Vagina (tissue), 2 donors: ENCODE measurements at regions not wholly inside any gene's neighbourhood (a gene's known extent, or its start where the extent isn't known, plus 50 kb on each side); places are given as distances from the start of the nearest gene placed in this dataset.

Experiments
- DNase-seq, 2 donors: peaks; one replicate each; pipeline ENCODE4 v3.0.0-alpha.2; 2017; ENCODE audit errors: extremely low spot score in 2 of 2
- H3K27ac ChIP-seq: fragments of 200-600 bp; sonication (generic); one replicate; pipeline ENCODE4 v1.5.1; 2019
- H3K27me3 ChIP-seq: fragments of 200-600 bp; sonication (generic); one replicate; pipeline ENCODE4 v1.5.1; 2019
- H3K36me3 ChIP-seq, 2 donors: fragments of 200-600 bp; sonication (generic); one replicate each; pipeline ENCODE4 v1.5.1; 2017 to 2019
- H3K4me1 ChIP-seq: fragments of 200-600 bp; sonication (generic); one replicate; pipeline ENCODE4 v1.5.1; 2019
- H3K4me3 ChIP-seq, 2 donors: fragments of 200-600 bp; sonication (generic); 1 replicate in 1 of 2; 2 replicates in 1 of 2; pipeline ENCODE4 v1.5.1; 2016 to 2019
- H3K9me3 ChIP-seq: fragments of 200-600 bp; sonication (generic); one replicate; pipeline ENCODE4 v1.5.1; 2019
- POLR2A ChIP-seq, 2 donors: fragments of 450-650 bp; IDR thresholded peaks; one replicate each; pipeline ENCODE4 v1.6.1; 2017; ENCODE audit warnings: antibody characterized with exemption in 2 of 2, mild to moderate bottlenecking in 2 of 2, moderate library complexity in 2 of 2
- POLR2AphosphoS5 ChIP-seq, 2 donors: sonication (generic); formaldehyde crosslinking; IDR thresholded peaks; one replicate each; pipeline ENCODE4 v1.9.0; 2017; ENCODE audit warnings: antibody characterized with exemption in 2 of 2, mild to moderate bottlenecking in 2 of 2, low read depth in 1 of 2; ENCODE audit not compliant: insufficient read depth in 1 of 2
- intact Hi-C: fragments of 100-400 bp; cut with DNase I; formaldehyde crosslinking; loops from one replicate; pipeline ENCODE4 v1.15.1; 2023
- TF ChIP-seq, protein P1 (sequence below), 3 experiments: fragments of 450-650 bp in 2 of 3; fragments of 200-600 bp in 1 of 3; sonication (generic) in 1 of 3; IDR thresholded peaks; one replicate each; pipeline ENCODE4 v1.5.1; 2017 to 2019; ENCODE audit warnings: antibody characterized with exemption in 3 of 3, mild to moderate bottlenecking in 2 of 3, moderate library complexity in 2 of 3

DNA sequence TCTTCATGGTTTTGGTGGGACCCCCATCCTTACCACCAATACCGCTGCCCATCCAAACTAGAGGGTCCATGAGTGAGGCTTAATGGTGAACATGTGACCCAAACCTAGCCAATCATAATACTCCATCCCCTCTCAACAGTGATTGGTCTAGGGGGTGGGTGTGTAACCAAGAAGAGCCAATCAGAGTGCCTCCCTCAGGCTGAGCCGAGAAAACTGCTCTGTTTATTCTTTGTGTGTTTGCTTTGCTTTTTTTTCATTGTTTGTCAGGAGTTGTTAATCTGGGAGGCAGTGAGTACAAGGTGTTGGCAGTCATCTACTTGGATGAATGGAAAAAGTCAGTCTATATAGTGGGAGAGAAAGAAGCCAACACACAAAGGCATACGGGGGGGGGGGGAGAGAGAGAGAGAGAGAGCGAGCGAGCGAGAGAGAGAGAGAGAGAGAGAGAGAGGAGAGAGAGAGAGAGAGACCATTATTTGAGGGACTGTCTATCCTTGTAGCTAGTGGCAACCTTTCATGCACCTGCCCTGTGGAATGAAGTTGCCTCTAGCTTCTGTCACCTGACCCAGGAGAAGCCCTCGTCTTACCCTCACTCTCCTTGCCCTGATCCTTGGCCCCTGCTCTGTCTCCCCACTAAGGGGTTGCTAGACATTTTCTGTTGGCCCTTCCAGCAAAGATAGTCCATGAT is 441.7 kb downstream of the TYW1 start:
- Histone ChIP-seq H3K9me3 (no peaks in the 10 kb centered on the region), H3K27me3 (no peaks in the 10 kb centered on the region), H3K27ac (no peak overlapping the region), H3K4me3 (no peak overlapping the region), H3K4me1 (no peaks in the 10 kb centered on the region), H3K36me3 (no peaks in the 10 kb centered on the region)
- DNase-seq: no peak
- intact Hi-C loops: loop anchor here (5.0 kb wide), 1 partner anchor 826 kb away; no protein-coding TSS in a partner anchor
- TF ChIP-seq POLR2AphosphoS5 (IDR thresholded peaks at IDR 0.05; ENCODE audit: insufficient read depth in 1 of 2, low read depth in 1 of 2): no peak
- TF ChIP-seq, protein P1, sequence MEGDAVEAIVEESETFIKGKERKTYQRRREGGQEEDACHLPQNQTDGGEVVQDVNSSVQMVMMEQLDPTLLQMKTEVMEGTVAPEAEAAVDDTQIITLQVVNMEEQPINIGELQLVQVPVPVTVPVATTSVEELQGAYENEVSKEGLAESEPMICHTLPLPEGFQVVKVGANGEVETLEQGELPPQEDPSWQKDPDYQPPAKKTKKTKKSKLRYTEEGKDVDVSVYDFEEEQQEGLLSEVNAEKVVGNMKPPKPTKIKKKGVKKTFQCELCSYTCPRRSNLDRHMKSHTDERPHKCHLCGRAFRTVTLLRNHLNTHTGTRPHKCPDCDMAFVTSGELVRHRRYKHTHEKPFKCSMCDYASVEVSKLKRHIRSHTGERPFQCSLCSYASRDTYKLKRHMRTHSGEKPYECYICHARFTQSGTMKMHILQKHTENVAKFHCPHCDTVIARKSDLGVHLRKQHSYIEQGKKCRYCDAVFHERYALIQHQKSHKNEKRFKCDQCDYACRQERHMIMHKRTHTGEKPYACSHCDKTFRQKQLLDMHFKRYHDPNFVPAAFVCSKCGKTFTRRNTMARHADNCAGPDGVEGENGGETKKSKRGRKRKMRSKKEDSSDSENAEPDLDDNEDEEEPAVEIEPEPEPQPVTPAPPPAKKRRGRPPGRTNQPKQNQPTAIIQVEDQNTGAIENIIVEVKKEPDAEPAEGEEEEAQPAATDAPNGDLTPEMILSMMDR (IDR thresholded peaks at IDR 0.05): no peak
- no peak for TF ChIP-seq POLR2A (IDR thresholded peaks at IDR 0.05)

DNA sequence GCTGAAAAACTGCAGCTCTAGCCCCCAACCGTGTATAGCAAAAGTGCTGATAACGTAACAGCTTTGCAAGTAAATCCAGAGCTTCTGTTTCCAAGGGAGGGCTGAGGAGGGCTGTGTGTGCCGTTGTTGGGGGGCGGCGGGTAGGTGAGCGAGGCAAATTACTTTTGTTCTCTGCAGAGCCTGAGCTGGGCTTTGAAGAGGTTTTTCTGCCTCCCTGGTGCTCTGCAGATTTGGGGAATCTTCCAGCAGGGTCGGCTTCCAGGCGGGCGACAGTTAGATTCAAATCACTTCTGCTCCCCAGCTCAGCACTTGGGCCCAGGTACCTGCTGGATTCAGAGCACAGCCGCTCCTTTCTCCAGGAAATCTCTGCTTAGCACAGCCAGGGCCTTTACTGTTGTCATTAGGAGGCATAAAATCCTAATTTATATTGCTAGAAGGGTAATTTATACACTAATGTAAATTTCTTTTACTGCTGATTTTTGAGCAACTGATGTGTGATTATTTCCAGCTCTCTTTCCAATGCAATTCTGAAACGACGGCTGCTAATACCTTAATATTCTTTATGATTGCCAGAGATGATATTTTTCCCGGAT is 442.4 kb downstream of the TYW1 start:
- no peaks in the 10 kb centered on the region for H3K9me3 ChIP-seq
- no peak overlapping the region for H3K27ac ChIP-seq
- H3K36me3 ChIP-seq: no peaks in the 10 kb centered on the region
- no peaks in the 10 kb centered on the region for H3K4me1 ChIP-seq
- TF ChIP-seq POLR2AphosphoS5 (IDR thresholded peaks at IDR 0.05; ENCODE audit: insufficient read depth in 1 of 2, low read depth in 1 of 2) (no peak), POLR2A (IDR thresholded peaks at IDR 0.05) (no peak)
- TF ChIP-seq, protein P1 (IDR thresholded peaks at IDR 0.05): no peak
- DNase-seq: no peak
- intact Hi-C loops: loop anchor here (5.0 kb wide), 1 partner anchor 827 kb away; no protein-coding TSS in a partner anchor
- no peak overlapping the region for H3K4me3 ChIP-seq
- no peaks in the 10 kb centered on the region for H3K27me3 ChIP-seq

DNA sequence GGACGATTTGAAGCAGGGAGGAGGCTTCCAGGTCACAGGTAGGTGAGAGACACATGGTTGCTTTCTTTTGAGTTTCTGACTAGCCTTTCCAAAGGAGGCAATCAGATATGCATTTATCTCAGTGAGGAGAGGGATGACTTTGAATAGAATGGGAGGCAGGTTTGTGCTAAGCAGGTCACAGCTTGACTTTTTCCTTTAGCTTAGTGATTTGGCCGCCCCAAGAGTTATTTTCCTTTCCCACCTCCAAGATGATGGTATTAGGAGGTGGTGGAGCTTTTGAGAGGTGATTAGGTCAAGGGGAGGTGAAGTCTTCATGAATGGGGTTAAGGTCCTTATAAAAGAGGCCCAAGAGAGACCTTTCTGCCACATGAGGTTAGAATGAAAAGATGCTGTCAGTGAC is 443.7 kb downstream of the TYW1 start:
- H3K36me3 ChIP-seq: no peaks in the 10 kb centered on the region
- no peak for DNase-seq
- no peak for TF ChIP-seq POLR2AphosphoS5 (IDR thresholded peaks at IDR 0.05; ENCODE audit: insufficient read depth in 1 of 2, low read depth in 1 of 2)
- TF ChIP-seq, protein P1 (IDR thresholded peaks at IDR 0.05): no peak
- no peak for TF ChIP-seq POLR2A (IDR thresholded peaks at IDR 0.05)
- H3K4me3 ChIP-seq: no peak overlapping the region
- H3K27ac ChIP-seq: no peak overlapping the region
- no peaks in the 10 kb centered on the region for H3K27me3 ChIP-seq
- intact Hi-C loops: no loop called here
- H3K9me3 ChIP-seq: no peaks in the 10 kb centered on the region
- H3K4me1 ChIP-seq: no peaks in the 10 kb centered on the region

DNA sequence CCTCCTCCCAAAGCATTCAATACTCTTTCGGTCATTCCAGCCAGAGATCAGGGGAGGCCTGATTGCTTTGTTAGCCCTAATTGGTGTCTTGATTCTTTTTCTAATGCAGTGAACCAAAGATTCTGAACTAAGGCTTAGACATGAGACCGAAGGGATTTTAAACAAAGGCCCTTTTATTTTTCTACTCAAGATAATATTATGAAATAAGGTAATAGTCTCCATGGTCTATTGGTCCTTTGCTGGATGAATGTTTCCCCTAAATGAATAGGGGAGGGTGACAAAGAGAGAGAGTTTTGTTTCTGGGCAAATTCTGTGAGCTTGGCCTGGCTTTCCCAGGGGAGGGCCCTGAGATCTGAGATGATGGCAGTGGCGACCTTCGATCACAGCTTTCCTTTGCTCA is 449.1 kb downstream of the TYW1 start:
- TF ChIP-seq POLR2A (IDR thresholded peaks at IDR 0.05) (no peak), POLR2AphosphoS5 (IDR thresholded peaks at IDR 0.05; ENCODE audit: insufficient read depth in 1 of 2, low read depth in 1 of 2) (no peak)
- TF ChIP-seq, protein P1 (IDR thresholded peaks at IDR 0.05): no peak
- Histone ChIP-seq H3K36me3 (no peaks in the 10 kb centered on the region), H3K4me3 (no peak overlapping the region), H3K27me3 (no peaks in the 10 kb centered on the region), H3K27ac (no peak overlapping the region), H3K9me3 (no peaks in the 10 kb centered on the region), H3K4me1 (no peaks in the 10 kb centered on the region)
- DNase-seq: no peak
- intact Hi-C loops: no loop called here

DNA sequence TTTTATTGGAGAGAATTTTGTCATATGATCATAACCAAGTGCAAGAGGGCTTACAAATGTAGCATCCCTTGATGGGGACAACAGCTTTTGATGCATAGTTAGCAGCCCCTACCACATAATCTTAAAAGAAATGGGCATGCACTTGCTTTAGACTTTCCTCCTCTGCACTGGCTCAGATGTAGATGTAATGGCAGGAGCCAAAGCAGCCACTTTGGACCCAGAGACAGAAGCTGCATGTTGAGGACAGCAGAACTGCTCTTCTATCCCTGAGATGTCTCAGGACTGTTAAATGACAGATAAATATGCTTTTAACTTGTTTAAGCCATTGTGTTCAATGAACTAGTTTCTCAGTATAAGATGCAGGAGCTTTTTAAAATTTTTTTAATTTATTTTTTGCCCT is 450.7 kb downstream of the TYW1 start:
- DNase-seq: no peak
- no peak overlapping the region for H3K27ac ChIP-seq
- no peak overlapping the region for H3K4me3 ChIP-seq
- TF ChIP-seq POLR2A (IDR thresholded peaks at IDR 0.05): no peak
- TF ChIP-seq POLR2AphosphoS5 (IDR thresholded peaks at IDR 0.05; ENCODE audit: insufficient read depth in 1 of 2, low read depth in 1 of 2): no peak
- TF ChIP-seq, protein P1 (IDR thresholded peaks at IDR 0.05): no peak
- no peaks in the 10 kb centered on the region for H3K36me3 ChIP-seq
- no peaks in the 10 kb centered on the region for H3K4me1 ChIP-seq
- intact Hi-C loops: no loop called here
- no peaks in the 10 kb centered on the region for H3K9me3 ChIP-seq
- no peaks in the 10 kb centered on the region for H3K27me3 ChIP-seq
